Adrenal gland (tissue), 5 donors: ENCODE measurements at regions not wholly inside any gene's neighbourhood (a gene's known extent, or its start where the extent isn't known, plus 50 kb on each side); places are given as distances from the start of the nearest gene placed in this dataset.

Experiments
- POLR2A ChIP-seq, 2 donors: fragments of 450-650 bp; IDR thresholded peaks; one replicate each; pipeline ENCODE4 v1.6.1; 2017; ENCODE audit warnings: antibody characterized with exemption in 2 of 2, mild to moderate bottlenecking in 2 of 2, moderate library complexity in 1 of 2
- TF ChIP-seq, protein P1 (sequence below), 6 experiments: fragments of 450-650 bp in 4 of 6; fragments of 200-600 bp in 2 of 6; sonication (generic) in 1 of 6; IDR thresholded peaks; 1 replicate in 5 of 6; 2 replicates in 1 of 6; pipeline versions ENCODE4 v1.5.1 to v1.8.0; 2016 to 2021; ENCODE audit warnings: antibody characterized with exemption in 6 of 6, mild to moderate bottlenecking in 2 of 6, moderate library complexity in 1 of 6
- donor health status: DM: no; HTN: no; CAD: no.

DNA sequence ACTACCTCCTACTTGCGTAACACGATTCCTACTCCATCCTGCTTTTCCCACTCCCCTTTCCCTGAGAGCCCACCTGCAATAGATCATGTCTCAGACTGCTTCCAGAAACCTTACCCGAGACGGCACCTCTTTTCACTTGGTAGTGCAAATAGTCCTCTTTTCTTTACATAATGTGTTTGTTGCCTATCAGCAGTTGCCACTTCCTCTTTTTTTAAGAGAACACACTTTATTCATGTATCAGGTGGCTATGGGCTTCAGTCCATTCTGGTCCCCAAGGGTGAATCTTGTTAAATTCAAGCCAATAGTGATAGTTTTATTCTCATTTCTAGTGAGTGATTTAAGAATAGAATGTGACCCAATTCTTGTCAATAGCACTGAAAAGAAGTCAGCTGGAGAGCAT lies 57.7 kb upstream of the FERMT1 start:
- no peak for TF ChIP-seq POLR2A (IDR thresholded peaks at IDR 0.05)
- TF ChIP-seq, protein P1, sequence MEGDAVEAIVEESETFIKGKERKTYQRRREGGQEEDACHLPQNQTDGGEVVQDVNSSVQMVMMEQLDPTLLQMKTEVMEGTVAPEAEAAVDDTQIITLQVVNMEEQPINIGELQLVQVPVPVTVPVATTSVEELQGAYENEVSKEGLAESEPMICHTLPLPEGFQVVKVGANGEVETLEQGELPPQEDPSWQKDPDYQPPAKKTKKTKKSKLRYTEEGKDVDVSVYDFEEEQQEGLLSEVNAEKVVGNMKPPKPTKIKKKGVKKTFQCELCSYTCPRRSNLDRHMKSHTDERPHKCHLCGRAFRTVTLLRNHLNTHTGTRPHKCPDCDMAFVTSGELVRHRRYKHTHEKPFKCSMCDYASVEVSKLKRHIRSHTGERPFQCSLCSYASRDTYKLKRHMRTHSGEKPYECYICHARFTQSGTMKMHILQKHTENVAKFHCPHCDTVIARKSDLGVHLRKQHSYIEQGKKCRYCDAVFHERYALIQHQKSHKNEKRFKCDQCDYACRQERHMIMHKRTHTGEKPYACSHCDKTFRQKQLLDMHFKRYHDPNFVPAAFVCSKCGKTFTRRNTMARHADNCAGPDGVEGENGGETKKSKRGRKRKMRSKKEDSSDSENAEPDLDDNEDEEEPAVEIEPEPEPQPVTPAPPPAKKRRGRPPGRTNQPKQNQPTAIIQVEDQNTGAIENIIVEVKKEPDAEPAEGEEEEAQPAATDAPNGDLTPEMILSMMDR (IDR thresholded peaks at IDR 0.05): no peak
